Ishikawa (cell line): ENCODE measurements at regions not wholly inside any gene's neighbourhood (a gene's known extent, or its start where the extent isn't known, plus 50 kb on each side); places are given as distances from the start of the nearest gene placed in this dataset.

Source experiments
- EP300 ChIP-seq: IDR thresholded peaks from 2 replicates; pipeline ENCODE4 v1.6.1; 2012; ENCODE audit warnings: borderline replicate concordance
- MAX ChIP-seq: IDR thresholded peaks from 2 replicates; pipeline ENCODE4 v1.6.1; 2012
- REST ChIP-seq: IDR thresholded peaks from 2 replicates; pipeline ENCODE4 v1.6.1; 2012; ENCODE audit warnings: low read depth, mild to moderate bottlenecking
- TEAD4 ChIP-seq: IDR thresholded peaks from 2 replicates; pipeline ENCODE4 v1.6.1; 2012

- no peak for TF ChIP-seq EP300
- no peak for TF ChIP-seq MAX
- TF ChIP-seq TEAD4: no peak
- no peak for TF ChIP-seq REST
These were observed 2064.6 kb downstream of the TP53TG3F start for GRCh38 chr16:35523991-35524390.
